PC-3 (cell line): ENCODE measurements at regions not wholly inside any gene's neighbourhood (a gene's known extent, or its start where the extent isn't known, plus 50 kb on each side); places are given as distances from the start of the nearest gene placed in this dataset.
A peak's percentile ranks its signal among the peaks of the same experiment; 100 is the strongest.

Source experiments
- ATAC-seq: fragments of 200-7000 bp; cut with Tn5 transposase; 2 replicates; pipeline ENCODE4 v1.9.1; 2020; ENCODE audit warnings: mild to moderate bottlenecking, moderate library complexity
- BruUV-seq: library from RNA; stranded (reverse); fragments of 400-500 nt; replicated peaks from 2 replicates; lab custom pipeline; 2021; lab: Mats Ljungman, UMichigan
- CTCF ChIA-PET: fragments of 300-600 bp; sonication (Branson Sonifier 250); formaldehyde crosslinking; loops from one replicate; lab custom pipeline; 2022; ENCODE audit warnings: antibody characterized with exemption; lab: Charles Lee
- POLR2A ChIA-PET: fragments of 300-600 bp; sonication (Branson Sonifier 250); formaldehyde crosslinking; loops from one replicate; lab custom pipeline; 2022; ENCODE audit warnings: antibody characterized with exemption; ENCODE audit not compliant: unreplicated experiment; lab: Charles Lee
- DNase-seq: peaks from one replicate; pipeline ENCODE4 v3.0.0-alpha.2; 2015
- H2AFZ ChIP-seq: fragments of 300-600 bp; sonication (generic); 2 replicates; pipeline ENCODE4 v1.6.0; 2016; ENCODE audit warnings: antibody characterized with exemption, low read length
- H3F3A ChIP-seq: fragments of 300-600 bp; sonication (generic); one replicate; pipeline ENCODE4 v1.6.0; 2017; ENCODE audit warnings: antibody characterized with exemption, low read length, control low read depth, mild to moderate bottlenecking; ENCODE audit not compliant: unreplicated experiment
- H3K27ac ChIP-seq: fragments of 300-600 bp; sonication (generic); 2 replicates; pipeline ENCODE4 v1.5.1; 2016; ENCODE audit warnings: mild to moderate bottlenecking, low read length
- H3K27me3 ChIP-seq: fragments of 300-600 bp; sonication (generic); 2 replicates; pipeline ENCODE4 v1.6.1; 2016; ENCODE audit warnings: low read length, mixed read lengths
- H3K36me3 ChIP-seq: fragments of 300-600 bp; sonication (generic); 2 replicates; pipeline ENCODE4 v1.6.1; 2016; ENCODE audit warnings: low read depth, mixed run types, low read length, mixed read lengths
- H3K4me1 ChIP-seq: fragments of 300-600 bp; sonication (generic); 2 replicates; pipeline ENCODE4 v1.5.1; 2016; ENCODE audit warnings: low read length; ENCODE audit not compliant: insufficient read depth
- H3K4me2 ChIP-seq: fragments of 300-600 bp; sonication (generic); 2 replicates; pipeline ENCODE4 v1.6.0; 2016; ENCODE audit warnings: low read length
- H3K4me3 ChIP-seq: fragments of 300-600 bp; sonication (generic); 2 replicates; pipeline ENCODE4 v1.5.1; 2016; ENCODE audit warnings: mild to moderate bottlenecking, low read length, mixed read lengths
- H3K79me2 ChIP-seq: fragments of 300-600 bp; sonication (generic); 2 replicates; pipeline ENCODE4 v1.6.1; 2017; ENCODE audit warnings: low read length, mixed read lengths
- H3K9ac ChIP-seq: fragments of 300-600 bp; sonication (generic); 2 replicates; pipeline ENCODE4 v1.6.0; 2016; ENCODE audit warnings: mild to moderate bottlenecking, low read length
- H3K9me2 ChIP-seq: fragments of 300-600 bp; sonication (generic); replicated peaks from 2 replicates; pipeline ENCODE4 v1.6.1; 2016; ENCODE audit warnings: mixed run types, low read length, mixed read lengths
- H3K9me3 ChIP-seq: fragments of 300-600 bp; sonication (generic); 2 replicates; pipeline ENCODE4 v1.6.1; 2016; ENCODE audit warnings: low read length, mixed read lengths
- H4K20me1 ChIP-seq: fragments of 300-600 bp; sonication (generic); 2 replicates; pipeline ENCODE4 v1.6.1; 2016; ENCODE audit warnings: low read length, mixed read lengths
- CTCF ChIP-seq: fragments of 300-600 bp; sonication (generic); conservative IDR thresholded peaks from 2 replicates; pipeline ENCODE4 v1.5.1; 2017; ENCODE audit warnings: antibody characterized with exemption, low read depth, mild to moderate bottlenecking, low read length
- EZH2 ChIP-seq: fragments of 300-600 bp; sonication (generic); IDR thresholded peaks from one replicate; pipeline ENCODE4 v1.6.1; 2017; ENCODE audit warnings: antibody characterized with exemption, mild to moderate bottlenecking, low read length; ENCODE audit not compliant: unreplicated experiment
- EZH2phosphoT487 ChIP-seq: fragments of 300-600 bp; sonication (generic); IDR thresholded peaks from 2 replicates; pipeline ENCODE4 v1.6.1; 2018; ENCODE audit warnings: mild to moderate bottlenecking, antibody characterized with exemption, low read length, borderline replicate concordance
- intact Hi-C: fragments of 100-400 bp; cut with micrococcal nuclease; formaldehyde crosslinking; loops from 2 replicates; pipeline ENCODE4 v1.9.0; 2023

- 0 out of 2 replicates have a peak, but pooled peaks have one; percentile 35 for ATAC-seq
- TF ChIP-seq CTCF (peak; percentile 41), EZH2 (no peak)
These were observed 76.7 kb upstream of the TWIST2 start for GRCh38 chr2:238771218-238771617.

GRCh38 chr2:238771639-238772038, 76.2 kb upstream of the TWIST2 start:
- H2AFZ ChIP-seq, result no peak overlapping the region
- no peaks in the 10 kb centered on the region for H3K79me2 ChIP-seq
- H3K9me2 ChIP-seq, result no peaks in the 10 kb centered on the region
- intact Hi-C loops, result no loop called here
- H3K27me3 ChIP-seq, result peaks cover 34% of the 10 kb centered on the region
- BruUV-seq, result no TSS peak
- no peak overlapping the region for H3K9ac ChIP-seq
- H3K4me1 ChIP-seq, result no peaks in the 10 kb centered on the region
- no peak overlapping the region for H3K4me2 ChIP-seq
- no peaks in the 10 kb centered on the region for H3F3A ChIP-seq
- TF ChIP-seq EZH2phosphoT487 (no peak), EZH2 (no peak), CTCF (no peak)
- H3K36me3 ChIP-seq, result no peaks in the 10 kb centered on the region
- no peak overlapping the region for H3K4me3 ChIP-seq
- ChIA-PET POLR2A (no interaction called here), CTCF (no interaction called here)
- no peak overlapping the region for H3K27ac ChIP-seq
- H4K20me1 ChIP-seq, result no peaks in the 10 kb centered on the region
- no peak for DNase-seq
- H3K9me3 ChIP-seq, result no peaks in the 10 kb centered on the region
- no peak for ATAC-seq

More at GRCh38 chr2:238771218-238771617, 76.7 kb upstream of the TWIST2 start:
- Histone ChIP-seq H3K27ac (no peak overlapping the region), H3K4me2 (no peak overlapping the region), H3K79me2 (no peaks in the 10 kb centered on the region), H3K4me1 (no peaks in the 10 kb centered on the region), H2AFZ (no peak overlapping the region), H3K9me3 (no peaks in the 10 kb centered on the region), H3K36me3 (no peaks in the 10 kb centered on the region), H4K20me1 (no peaks in the 10 kb centered on the region), H3K4me3 (no peak overlapping the region), H3F3A (no peaks in the 10 kb centered on the region), H3K27me3 (peaks cover 38% of the 10 kb centered on the region), H3K9me2 (no peaks in the 10 kb centered on the region), H3K9ac (no peak overlapping the region)
- CTCF ChIA-PET, result no interaction called here
- POLR2A ChIA-PET, result no interaction called here
- intact Hi-C loops, result no loop called here
- DNase-seq, result peak; percentile 9
- BruUV-seq, result no TSS peak

- Histone ChIP-seq H3K9ac (no peak overlapping the region), H4K20me1 (no peaks in the 10 kb centered on the region), H3F3A (no peaks in the 10 kb centered on the region), H3K27ac (no peak overlapping the region), H3K36me3 (no peaks in the 10 kb centered on the region), H3K9me3 (no peaks in the 10 kb centered on the region), H3K4me3 (no peak overlapping the region), H2AFZ (no peak overlapping the region), H3K79me2 (no peaks in the 10 kb centered on the region), H3K27me3 (peaks cover 29% of the 10 kb centered on the region), H3K4me2 (no peak overlapping the region), H3K9me2 (no peaks in the 10 kb centered on the region), H3K4me1 (no peaks in the 10 kb centered on the region)
- intact Hi-C loops, result no loop called here
- no peak for TF ChIP-seq EZH2
- no peak for TF ChIP-seq CTCF
- no peak for TF ChIP-seq EZH2phosphoT487
- ATAC-seq (no peak), DNase-seq (no peak)
- ChIA-PET CTCF (no interaction called here), POLR2A (no interaction called here)
- no TSS peak for BruUV-seq
These were observed 75.1 kb upstream of the TWIST2 start for GRCh38 chr2:238772635-238773297.
